Astrocyte of the cerebellum (primary cell): ENCODE measurements at regions not wholly inside any gene's neighbourhood (a gene's known extent, or its start where the extent isn't known, plus 50 kb on each side); places are given as distances from the start of the nearest gene placed in this dataset.

Source experiments
- DNase-seq: peaks from one replicate; pipeline ENCODE4 v3.0.0-alpha.2; 2011; ENCODE audit warnings: low read depth
- H3K4me3 ChIP-seq: 2 replicates; pipeline ENCODE4 v1.5.1; 2011; ENCODE audit warnings: mild to moderate bottlenecking, low read depth, low read length, moderate library complexity
- in situ Hi-C: cut with HindIII; loops from 2 replicates; pipeline ENCODE4 v1.10.0; 2017; ENCODE audit warnings: low sequenced_read_pairs
- TF ChIP-seq, protein P1 (sequence below): IDR thresholded peaks from 2 replicates; pipeline ENCODE4 v1.5.1; 2012; ENCODE audit warnings: low read length, low read depth, moderate library complexity, mild to moderate bottlenecking; ENCODE audit errors: missing control alignments

DNA sequence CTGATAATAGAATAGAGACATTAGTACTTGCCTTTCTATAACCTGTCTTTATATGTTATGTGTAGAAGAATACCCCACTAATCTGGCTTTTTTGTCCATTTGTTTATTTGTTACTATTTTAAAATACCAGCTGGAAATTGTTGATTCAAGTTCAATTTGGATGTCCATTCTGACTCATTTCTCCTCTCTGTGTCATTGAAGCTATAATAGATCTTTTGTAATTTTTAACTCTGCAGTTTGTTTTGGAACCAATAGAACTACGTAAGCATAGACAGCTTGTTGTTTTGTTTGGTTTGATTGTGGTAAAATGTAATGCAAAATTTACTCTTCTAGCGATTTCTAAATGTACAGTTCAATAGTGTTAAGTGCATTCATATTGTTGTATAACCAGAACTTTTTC is 390.4 kb downstream of the ZIC1 start:
- no peak overlapping the region for H3K4me3 ChIP-seq
- in situ Hi-C loops = no loop called here
- TF ChIP-seq, protein P1, sequence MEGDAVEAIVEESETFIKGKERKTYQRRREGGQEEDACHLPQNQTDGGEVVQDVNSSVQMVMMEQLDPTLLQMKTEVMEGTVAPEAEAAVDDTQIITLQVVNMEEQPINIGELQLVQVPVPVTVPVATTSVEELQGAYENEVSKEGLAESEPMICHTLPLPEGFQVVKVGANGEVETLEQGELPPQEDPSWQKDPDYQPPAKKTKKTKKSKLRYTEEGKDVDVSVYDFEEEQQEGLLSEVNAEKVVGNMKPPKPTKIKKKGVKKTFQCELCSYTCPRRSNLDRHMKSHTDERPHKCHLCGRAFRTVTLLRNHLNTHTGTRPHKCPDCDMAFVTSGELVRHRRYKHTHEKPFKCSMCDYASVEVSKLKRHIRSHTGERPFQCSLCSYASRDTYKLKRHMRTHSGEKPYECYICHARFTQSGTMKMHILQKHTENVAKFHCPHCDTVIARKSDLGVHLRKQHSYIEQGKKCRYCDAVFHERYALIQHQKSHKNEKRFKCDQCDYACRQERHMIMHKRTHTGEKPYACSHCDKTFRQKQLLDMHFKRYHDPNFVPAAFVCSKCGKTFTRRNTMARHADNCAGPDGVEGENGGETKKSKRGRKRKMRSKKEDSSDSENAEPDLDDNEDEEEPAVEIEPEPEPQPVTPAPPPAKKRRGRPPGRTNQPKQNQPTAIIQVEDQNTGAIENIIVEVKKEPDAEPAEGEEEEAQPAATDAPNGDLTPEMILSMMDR = no peak
- no peak for DNase-seq

DNA sequence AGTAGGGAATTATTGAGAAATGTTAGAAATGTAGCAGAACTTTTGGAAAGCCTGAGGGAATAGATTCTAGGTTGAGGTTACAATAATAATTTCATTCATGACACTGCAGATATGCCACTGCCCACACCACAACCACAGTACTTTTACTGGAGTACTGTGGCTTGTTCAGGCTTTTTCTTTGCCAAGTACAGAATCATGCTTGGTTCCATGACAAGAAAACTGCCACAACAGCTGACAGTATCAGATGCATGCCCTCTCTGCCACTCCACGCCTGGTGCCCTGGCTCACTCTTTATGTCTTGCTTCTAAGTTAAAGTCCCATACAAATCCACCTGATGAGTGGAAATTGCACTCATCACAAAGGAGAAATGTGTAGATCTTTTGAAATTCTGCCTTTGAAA is 398.6 kb downstream of the ZIC1 start:
- DNase-seq = no peak
- in situ Hi-C loops = no loop called here
- TF ChIP-seq, protein P1 = no peak
- H3K4me3 ChIP-seq = no peak overlapping the region

DNA sequence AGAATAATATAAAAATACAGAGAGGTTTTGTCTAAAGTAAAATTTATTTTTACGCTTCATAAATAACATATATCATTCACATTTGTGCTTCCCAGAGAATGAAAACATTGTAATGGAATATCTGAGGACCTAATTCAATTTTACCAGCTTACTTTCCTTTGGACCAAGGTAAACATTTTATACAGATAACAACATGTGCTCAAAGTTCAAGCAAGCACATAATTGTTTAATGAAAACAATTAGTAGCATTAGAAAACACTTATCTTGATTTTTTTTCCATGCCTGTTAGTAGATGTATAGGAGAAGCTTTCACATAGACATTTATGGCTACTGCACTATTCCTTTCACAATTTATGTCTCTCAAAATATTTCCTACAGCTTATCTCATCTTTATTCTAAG is 400.0 kb downstream of the ZIC1 start:
- in situ Hi-C loops = no loop called here
- DNase-seq = no peak
- H3K4me3 ChIP-seq = no peak overlapping the region
- TF ChIP-seq, protein P1 = no peak

DNA sequence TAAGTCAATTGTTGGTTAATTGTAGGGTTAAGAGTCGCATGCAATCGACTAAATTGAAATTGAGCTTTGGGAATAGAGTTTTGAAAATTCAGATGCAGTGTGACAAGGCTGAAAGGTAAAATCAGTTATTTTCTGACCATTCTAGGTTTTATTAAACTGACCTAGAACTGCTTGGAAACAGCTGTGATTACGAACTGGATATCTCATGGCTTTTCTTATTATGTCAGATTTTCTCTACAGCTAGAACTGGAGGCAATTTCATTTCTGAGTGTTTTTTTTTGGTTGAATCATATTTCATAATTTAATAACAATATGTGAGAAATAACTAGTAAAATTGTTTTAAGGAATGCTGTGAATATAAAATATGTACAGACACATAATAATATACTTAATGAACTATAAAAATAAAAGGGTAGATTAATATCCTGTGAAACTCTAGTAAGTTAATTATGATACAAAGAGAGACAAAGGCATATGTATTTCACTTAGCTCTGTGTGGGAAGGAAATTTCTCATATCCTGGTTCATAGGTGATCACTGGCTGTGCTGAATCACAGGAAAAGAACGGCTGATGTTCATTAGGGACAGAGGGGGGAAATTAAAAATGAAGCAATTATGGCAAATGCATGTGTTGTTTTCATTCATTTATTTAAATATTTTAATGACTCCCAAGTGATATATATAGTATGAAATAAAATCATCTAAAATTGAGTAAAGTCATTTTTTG is 403.2 kb downstream of the ZIC1 start:
- in situ Hi-C loops = no loop called here
- no peak for DNase-seq
- H3K4me3 ChIP-seq = no peak overlapping the region
- TF ChIP-seq, protein P1 = no peak

DNA sequence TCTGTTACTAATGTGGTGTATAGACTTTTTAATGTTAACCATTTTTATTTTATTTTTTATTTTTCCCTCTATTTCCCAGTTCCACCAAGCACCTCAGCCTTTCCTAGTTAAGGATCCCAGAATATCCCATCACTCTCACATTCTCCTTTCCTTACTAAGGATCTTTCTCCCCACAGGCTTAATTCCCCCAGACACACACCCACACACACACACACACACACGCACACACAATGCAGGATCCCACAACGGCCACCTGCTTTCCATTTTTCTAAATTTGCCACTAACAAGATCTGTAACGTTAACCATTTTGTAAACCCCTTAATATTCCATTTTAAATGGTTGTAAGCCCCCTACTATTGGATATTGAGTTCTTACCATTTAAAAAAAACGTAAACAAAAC is 404.1 kb downstream of the ZIC1 start:
- TF ChIP-seq, protein P1 = no peak
- in situ Hi-C loops = no loop called here
- H3K4me3 ChIP-seq = no peak overlapping the region
- no peak for DNase-seq

DNA sequence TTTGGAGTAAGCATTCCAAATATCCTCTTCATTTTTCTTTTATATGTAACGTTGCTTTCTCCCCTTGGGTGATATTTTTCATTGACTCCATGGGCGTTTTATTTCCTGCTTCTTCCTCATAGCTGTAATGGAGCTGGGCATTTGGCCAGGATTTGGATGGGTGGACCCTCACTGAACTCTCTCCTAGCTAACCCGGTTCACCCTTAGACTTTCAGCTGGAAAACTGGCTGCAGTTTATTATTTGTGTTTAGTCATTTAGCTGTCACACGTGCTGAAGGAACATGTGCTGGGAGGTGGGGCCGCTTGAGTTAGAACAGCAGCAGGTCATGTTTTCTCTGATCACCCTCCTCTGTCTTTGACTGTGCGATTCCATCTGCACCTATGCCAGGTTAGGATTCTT is 407.6 kb downstream of the ZIC1 start:
- no peak overlapping the region for H3K4me3 ChIP-seq
- in situ Hi-C loops = no loop called here
- no peak for DNase-seq
- TF ChIP-seq, protein P1 = no peak
